Neutrophil (primary cell): ENCODE measurements at regions not wholly inside any gene's neighbourhood (a gene's known extent, or its start where the extent isn't known, plus 50 kb on each side); places are given as distances from the start of the nearest gene placed in this dataset.

Experiments
- H3K27ac ChIP-seq: fragments of 200-600 bp; sonication (generic); 2 replicates; pipeline ENCODE4 v1.5.1; 2016; ENCODE audit warnings: mild to moderate bottlenecking, moderate library complexity
- H3K27me3 ChIP-seq: fragments of 200-600 bp; sonication (generic); 2 replicates; pipeline ENCODE4 v1.6.0; 2016; ENCODE audit warnings: mild to moderate bottlenecking
- H3K36me3 ChIP-seq: fragments of 200-600 bp; sonication (generic); 2 replicates; pipeline ENCODE4 v1.5.1; 2017
- H3K4me1 ChIP-seq, 2 experiments: fragments of 200-600 bp in 1 of 2; sonication (generic) in 1 of 2; 1 replicate in 1 of 2; 2 replicates in 1 of 2; pipeline versions ENCODE4 v1.5.1 to v1.6.1; 2013 to 2016; ENCODE audit warnings: low read depth in 1 of 2, low read length in 1 of 2, mild to moderate bottlenecking in 1 of 2, moderate library complexity in 1 of 2; ENCODE audit not compliant: control insufficient read depth in 1 of 2, insufficient read depth in 1 of 2
- H3K4me3 ChIP-seq, 2 experiments: fragments of 200-600 bp in 1 of 2; sonication (generic) in 1 of 2; 1 replicate in 1 of 2; 2 replicates in 1 of 2; pipeline ENCODE4 v1.5.1; 2013 to 2016; ENCODE audit warnings: low read depth in 1 of 2, low read length in 1 of 2, mild to moderate bottlenecking in 1 of 2, moderate library complexity in 1 of 2
- H3K9me3 ChIP-seq: fragments of 200-600 bp; sonication (generic); 2 replicates; pipeline ENCODE4 v1.5.1; 2016
- CTCF ChIP-seq: fragments of 200-600 bp; sonication (generic); IDR thresholded peaks from 2 replicates; pipeline ENCODE4 v1.5.1; 2016; ENCODE audit warnings: antibody characterized with exemption

- Histone ChIP-seq H3K27ac (no peak overlapping the region), H3K9me3 (no peaks in the 10 kb centered on the region), H3K36me3 (no peaks in the 10 kb centered on the region), H3K4me3 (no peak overlapping the region), H3K4me1 (no peaks in the 10 kb centered on the region), H3K27me3 (no peaks in the 10 kb centered on the region)
- TF ChIP-seq CTCF = no peak
Measured at GRCh38 chr18:56248610-56249235, 389.7 kb downstream of the TXNL1 start.

GRCh38 chr18:56246916-56247315, 391.5 kb downstream of the TXNL1 start:
- no peaks in the 10 kb centered on the region for H3K27me3 ChIP-seq
- no peaks in the 10 kb centered on the region for H3K9me3 ChIP-seq
- no peak overlapping the region for H3K4me3 ChIP-seq
- no peak for TF ChIP-seq CTCF
- H3K4me1 ChIP-seq = no peaks in the 10 kb centered on the region
- H3K27ac ChIP-seq = no peak overlapping the region
- no peaks in the 10 kb centered on the region for H3K36me3 ChIP-seq

- H3K36me3 ChIP-seq = no peaks in the 10 kb centered on the region
- H3K4me1 ChIP-seq = no peaks in the 10 kb centered on the region
- no peak overlapping the region for H3K4me3 ChIP-seq
- no peak for TF ChIP-seq CTCF
- H3K27me3 ChIP-seq = no peaks in the 10 kb centered on the region
- H3K9me3 ChIP-seq = no peaks in the 10 kb centered on the region
- H3K27ac ChIP-seq = no peak overlapping the region
Measured at GRCh38 chr18:56245866-56246580, 392.4 kb downstream of the TXNL1 start.

GRCh38 chr18:56240405-56240804, 398.0 kb downstream of the TXNL1 start:
- no peak for TF ChIP-seq CTCF
- no peak overlapping the region for H3K4me3 ChIP-seq

GRCh38 chr18:56238576-56238975, 399.8 kb downstream of the TXNL1 start:
- Histone ChIP-seq H3K27ac (no peak overlapping the region), H3K9me3 (no peaks in the 10 kb centered on the region), H3K4me1 (no peaks in the 10 kb centered on the region), H3K36me3 (no peaks in the 10 kb centered on the region), H3K4me3 (no peak overlapping the region), H3K27me3 (peaks cover 7% of the 10 kb centered on the region)
- no peak for TF ChIP-seq CTCF

More at GRCh38 chr18:56240405-56240804, 398.0 kb downstream of the TXNL1 start:
- peaks cover 7% of the 10 kb centered on the region for H3K27me3 ChIP-seq
- H3K9me3 ChIP-seq = no peaks in the 10 kb centered on the region
- H3K4me1 ChIP-seq = no peaks in the 10 kb centered on the region
- H3K27ac ChIP-seq = no peak overlapping the region
- no peaks in the 10 kb centered on the region for H3K36me3 ChIP-seq
